HG03045 (cell line): ENCODE measurements at regions not wholly inside any gene's neighbourhood (a gene's known extent, or its start where the extent isn't known, plus 50 kb on each side); places are given as distances from the start of the nearest gene placed in this dataset.

Experiments used
- ATAC-seq: cut with Tn5 transposase; IDR thresholded peaks from one replicate; pipeline ENCODE4 v1.9.1; 2021; ENCODE audit warnings: mild to moderate bottlenecking, moderate library complexity; ENCODE audit not compliant: unreplicated experiment

DNA sequence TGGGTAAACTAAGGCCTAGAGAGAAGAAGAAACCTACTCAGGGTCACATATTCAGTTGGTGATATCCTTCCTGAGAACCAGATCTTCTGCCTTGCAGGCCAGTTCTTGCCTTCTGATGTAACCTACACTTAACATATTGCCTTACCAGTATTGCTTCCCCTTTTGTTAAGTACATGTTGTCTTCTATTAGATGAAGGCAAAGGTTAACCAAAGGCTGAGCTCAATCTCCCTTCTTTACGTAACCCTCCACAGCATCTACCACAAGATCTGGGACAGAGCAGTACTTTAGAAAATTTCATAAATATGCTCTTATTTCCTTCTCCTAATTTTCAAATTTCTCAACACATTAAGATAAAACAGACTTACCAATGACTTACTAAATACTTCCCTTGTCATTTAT is 474.4 kb downstream of the SH2D1A start:
- no peak for ATAC-seq

DNA sequence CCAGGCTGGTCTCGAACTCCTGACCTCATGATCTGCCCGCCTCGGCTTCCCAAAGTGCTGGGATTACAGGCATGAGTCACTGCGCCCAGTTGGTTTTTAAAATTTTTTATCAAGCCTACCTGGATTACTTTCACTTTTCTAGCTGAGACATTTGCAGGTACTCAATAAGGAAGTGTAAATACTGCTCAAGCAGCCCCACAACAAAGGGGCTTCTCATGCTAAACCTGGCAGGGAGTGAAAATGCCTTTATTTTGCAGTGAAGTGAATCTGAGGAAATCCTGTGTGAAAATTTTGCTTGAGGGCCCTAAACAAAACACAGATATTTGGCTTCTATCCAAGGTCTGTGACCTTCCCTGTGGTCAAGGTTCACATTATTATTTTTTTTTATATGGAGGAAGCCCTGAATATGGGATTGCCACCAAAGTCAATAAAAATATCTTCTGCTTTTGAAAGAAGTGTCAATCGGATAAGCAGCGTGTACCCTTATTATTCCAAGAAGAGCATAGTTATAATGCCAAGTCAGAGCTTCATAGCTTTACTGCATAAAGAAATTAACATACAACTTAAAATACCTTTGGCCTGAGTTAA is 481.0 kb downstream of the SH2D1A start:
- ATAC-seq, result no peak

DNA sequence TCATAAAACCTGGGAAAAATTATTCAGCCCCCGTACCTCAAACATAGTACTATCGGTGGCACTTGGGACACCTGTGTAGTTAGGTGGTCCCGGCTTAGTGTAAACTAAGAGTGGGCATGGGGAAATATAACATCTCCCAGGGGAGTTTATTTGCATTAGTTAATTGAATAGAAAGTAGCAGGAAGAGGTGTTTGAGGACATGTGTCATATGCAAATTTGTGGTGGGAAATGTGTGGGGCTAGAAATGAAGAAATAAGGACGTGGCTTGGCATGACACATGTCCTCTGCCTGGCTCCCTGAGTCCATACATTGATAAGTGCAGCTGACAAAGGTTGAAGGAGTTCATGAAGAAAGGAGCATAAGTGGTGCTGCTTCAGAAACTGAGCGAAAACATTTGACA is 483.6 kb downstream of the SH2D1A start:
- no peak for ATAC-seq

DNA sequence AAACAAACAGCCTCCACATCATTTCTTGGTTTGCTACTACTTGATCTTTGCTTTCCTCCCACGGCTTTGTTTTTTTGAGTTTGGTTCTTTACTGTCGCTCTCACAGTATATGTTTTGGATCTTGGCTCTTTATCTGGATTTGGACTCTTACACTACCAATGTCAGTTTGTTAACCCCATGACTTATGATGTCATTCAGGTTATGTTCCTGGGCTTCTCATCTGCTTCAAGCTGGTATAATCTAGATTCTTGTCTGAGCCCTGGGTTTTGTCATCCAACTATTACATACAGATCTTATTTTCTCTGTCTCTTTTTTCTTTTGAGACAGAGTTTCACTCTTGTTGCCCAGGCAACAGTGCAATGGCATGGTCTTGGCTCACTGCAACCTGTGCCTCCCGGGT is 482.9 kb upstream of the TEX13C start:
- ATAC-seq, result no peak

DNA sequence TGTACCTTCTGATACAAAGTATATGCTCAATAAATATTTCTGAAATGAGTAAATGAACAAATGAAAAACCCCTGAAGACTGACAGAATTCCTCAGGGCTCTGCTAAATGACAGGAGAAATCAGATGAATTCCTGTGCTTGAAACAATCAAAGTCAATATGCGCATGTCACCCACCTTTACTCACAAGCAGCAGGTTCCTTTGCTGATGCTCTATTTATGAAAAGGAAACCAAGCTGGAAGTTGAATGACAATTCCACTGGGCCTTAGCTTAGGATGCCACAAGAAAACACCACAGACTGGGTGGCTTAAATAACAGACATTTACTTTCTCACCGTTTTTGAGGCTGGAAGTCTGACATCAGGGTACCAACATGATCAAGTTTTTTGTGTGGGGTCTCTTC is 477.5 kb upstream of the TEX13C start:
- no peak for ATAC-seq

DNA sequence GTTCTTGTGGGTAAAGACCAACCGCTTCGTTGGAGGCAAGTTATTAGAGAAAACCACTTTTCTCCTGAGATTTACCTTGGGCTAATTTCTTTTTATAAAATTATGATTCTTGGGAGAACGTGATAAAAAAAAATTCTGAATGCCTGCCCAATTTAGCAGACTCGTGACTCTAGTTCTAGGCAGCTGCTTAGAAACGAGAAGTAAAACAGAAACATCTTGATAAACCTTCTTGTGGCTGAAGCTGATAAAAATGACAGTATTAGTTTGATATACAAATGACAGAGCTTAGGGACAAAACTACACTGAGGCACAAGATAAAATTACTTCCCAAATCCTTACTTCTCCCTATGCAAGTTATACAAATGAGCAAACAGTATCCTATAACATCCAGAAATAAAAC is 458.9 kb upstream of the TEX13C start:
- ATAC-seq, result no peak

DNA sequence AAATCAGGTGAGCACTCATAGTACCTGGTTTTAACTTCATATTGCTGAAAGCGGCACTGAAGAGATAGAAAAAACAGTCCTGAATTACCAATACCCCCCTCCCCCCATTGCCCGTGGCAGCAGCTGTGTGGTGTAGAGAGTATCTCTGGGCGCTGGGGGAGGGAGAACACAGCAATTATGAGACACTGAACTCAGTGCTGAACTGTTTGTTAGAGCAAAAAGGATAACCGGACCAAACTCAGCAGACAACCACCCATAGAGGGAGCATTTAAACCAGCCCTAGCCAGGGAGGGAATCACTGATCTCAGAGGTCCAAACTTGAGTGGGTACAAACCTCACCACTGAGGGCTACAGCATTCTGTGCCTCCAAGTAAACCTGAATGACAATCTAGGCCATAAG is 457.4 kb upstream of the TEX13C start:
- no peak for ATAC-seq

DNA sequence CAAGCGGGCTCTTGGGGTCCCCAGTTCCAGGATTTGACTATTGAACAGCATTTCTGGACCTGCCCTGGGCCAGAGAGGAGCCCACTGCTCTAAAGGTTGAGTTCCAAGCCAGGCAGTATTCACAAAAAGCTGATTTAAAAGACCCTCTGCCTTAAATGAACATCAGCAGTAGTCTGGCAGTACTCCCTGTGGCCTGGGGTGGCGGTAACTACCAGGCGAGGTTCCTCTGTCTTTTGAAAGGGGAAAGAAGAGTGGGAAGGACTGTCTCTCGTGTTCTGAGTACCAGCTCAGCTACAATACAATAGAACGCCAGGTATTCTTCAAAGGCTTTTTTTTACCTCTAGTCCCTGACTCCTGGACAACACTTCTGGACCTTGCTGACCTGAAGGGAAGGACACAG is 456.4 kb upstream of the TEX13C start:
- no peak for ATAC-seq

DNA sequence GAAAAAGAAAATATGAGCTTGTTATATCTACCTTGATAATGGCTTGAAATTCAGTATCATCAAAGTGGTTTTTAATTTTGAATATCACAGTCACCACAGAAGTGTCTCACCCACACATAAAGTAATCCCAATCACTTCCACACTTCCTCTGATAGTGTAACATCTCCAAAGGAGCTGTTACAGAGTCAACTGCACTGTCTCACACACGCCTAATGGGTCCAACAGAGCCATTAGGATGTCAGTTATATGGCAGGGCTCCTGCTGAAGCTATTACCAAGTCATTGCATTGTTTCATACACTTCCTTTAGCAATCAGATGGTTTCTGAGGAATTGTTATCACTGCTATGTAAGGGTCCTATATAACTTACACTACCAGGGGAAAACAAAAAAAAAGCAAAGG is 432.1 kb upstream of the TEX13C start:
- no peak for ATAC-seq

DNA sequence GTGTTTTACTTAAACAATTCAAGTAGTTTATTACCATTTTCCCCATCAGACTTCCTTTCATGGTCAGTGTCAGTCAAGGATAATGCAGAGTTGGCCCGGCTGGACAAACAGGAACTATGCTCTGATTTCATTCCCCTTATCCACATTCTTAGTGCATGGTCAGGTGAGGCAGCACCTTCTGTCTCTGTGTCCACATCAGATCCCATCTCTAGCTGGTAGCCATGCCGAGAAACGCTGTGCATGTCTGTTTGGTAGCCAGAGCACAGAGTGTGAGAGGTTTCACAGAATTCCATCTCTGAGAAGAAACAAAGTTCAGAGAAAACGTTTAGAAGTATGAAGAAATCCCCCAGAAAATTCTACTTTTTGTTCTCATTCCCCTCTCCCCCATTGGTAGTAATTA is 423.7 kb upstream of the TEX13C start:
- no peak for ATAC-seq

DNA sequence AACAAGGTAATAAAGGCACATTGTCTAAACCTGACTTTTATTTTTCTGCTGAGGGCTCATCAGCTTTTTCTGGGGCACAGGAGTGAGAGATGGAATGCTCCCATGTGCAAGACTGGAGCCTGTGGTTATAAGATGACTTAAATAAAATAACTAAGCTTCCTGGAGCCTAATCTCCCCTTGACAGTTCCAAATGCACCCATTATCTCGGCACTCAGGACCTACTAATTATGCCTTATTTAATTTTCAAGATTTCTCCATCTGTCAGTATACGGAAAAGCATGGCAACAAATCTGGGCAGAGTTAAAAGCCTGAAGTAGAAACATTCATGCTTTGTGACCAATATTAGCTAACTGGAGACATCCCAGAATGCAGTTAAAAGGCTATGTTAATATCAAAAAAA is 416.7 kb upstream of the TEX13C start:
- ATAC-seq, result no peak

DNA sequence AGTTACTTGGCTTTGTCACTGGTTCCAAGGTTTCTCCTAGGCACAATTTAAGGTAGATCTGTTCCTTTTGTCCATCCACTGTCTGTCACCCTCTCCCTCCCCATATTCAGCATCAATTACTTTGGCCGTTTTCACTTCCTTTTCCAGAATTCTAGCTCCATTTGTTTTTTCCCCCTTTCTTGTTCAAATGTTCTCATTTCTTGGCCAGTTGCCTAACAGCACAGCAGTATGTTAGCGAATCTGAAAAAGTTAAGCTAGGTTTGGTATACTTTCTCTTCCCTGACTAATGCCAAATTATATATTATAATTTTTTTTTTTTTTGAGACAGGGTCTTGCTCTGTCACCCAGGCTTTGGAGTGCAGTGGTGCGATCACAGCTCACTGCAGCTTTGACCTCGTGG is 409.1 kb upstream of the TEX13C start:
- ATAC-seq, result no peak

DNA sequence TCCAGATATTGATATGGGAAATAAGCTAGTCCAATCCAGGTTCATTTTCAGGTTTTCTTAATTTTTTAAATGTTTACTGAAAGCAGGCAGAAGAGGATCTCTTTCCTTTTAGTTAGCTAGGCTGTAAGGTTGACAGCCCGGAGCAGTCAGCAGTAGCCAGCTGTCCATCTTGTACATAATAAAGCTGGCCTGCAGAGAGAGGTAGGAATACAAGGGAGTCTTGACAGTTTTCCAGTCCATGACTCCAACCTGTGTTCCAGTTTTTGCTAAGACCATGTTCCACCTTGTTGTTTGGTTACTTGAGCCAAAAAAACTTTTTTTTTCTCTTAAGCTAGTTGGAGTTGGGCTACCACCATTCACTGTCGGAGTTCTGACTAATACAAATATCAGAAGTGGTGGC is 402.7 kb upstream of the TEX13C start:
- no peak for ATAC-seq

DNA sequence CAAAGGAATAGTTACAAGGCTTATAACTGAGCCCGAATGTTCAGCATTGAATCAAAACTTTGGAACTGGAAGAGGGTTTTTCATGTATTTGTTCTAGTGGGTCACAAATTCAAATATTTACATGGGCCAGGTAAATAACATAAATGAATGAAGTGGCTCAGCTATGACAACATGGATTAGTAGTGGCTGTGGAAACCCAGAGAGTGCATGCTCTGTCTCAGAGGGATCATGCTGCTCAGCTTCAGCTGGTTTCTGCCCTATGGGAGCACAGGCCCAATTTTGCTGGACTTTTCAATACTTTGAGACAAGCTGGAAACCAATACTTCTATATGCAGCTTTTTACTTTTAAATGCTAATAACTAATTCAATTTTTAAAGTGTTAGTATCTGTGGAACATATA is 394.0 kb upstream of the TEX13C start:
- ATAC-seq, result no peak

DNA sequence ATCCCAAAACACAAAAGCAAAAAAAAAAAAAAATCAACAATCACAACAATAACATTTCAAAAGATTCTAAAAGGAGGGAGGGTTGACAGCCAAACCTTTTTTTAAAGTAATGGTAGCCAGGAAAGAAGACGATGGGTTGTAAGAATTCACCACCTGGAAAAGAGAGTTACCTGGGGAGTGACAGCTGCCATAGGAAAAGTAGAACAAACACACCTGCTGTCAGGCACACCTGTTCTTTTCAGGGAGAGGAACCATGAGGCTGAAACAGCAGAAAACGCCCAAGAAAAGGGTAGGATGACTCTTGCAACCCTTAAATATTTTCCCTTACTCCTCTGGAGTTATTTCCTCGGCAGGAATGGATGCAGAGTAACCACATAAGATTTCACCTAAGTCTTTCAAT is 388.4 kb upstream of the TEX13C start:
- no peak for ATAC-seq

DNA sequence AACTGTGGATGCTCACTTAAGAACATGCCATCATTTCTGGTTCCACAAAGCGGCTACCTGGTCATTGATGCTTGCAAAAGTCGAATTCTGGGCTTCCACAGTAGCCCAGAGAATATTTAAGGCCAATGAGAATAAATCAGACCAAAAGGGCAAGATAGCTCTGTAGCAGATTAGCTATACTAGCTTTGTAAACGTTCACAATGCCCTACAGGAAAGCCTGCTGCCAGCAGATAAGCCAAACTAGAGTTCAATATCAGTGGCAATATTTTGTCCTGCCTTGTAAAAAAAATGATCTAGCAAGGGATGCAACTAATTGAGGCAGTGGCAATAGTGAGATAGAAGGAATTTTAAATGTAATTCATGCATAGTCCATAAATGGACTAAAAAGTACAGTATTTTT is 387.7 kb upstream of the TEX13C start:
- ATAC-seq, result no peak

DNA sequence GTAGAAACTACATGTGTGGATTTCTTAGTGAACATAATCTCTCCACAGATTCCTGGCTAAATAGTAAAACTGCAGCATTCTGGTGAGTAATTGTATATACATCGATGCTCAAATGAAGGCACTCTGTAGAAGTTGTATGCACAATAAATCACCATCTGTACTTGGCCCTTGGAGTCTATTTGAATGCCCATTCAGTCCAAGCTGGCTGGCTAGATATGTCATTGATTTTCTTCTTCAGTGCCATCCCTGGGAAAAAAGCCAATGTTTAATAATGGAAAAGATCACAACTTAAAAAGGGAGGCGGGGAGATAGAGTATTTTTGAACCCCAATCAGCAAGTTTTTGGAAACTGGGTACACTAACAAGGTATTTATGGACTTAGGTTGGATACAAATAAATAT is 381.0 kb upstream of the TEX13C start:
- no peak for ATAC-seq

DNA sequence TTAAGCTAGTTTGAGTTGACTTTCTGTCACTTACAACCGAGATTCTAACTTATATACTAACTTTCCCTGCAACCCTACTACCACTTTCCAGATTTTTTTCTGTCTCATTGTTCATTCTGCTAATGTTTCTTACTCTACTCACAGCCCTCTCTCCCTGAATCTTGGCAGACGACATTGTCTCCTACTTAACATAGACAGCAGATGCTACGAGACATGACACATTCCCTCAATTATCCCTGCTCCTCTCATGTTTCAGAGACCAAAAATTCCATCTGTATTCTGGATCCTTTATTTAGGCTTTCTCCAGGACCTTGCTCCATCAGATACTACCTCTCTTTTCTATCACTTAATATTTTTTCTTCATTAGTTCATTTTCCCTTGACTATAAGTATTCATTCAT is 379.1 kb upstream of the TEX13C start:
- no peak for ATAC-seq

DNA sequence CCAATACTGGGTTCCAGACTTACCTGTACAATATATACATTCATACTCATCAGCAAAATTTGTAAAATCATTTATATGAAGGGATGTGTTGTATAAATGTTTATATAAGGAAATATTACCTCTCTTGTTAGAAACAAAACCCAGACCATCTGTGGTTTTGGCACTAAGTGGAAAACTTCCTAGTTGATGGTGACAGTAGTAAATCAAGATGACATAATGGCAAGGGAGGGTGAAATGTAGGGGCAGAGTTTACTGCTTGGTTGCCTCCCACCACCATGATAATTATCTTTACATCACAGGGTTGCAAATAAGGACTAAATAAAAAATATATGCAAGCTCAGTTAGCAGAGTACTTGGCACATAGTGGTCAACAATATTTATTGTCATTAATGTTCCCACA is 365.3 kb upstream of the TEX13C start:
- ATAC-seq, result no peak

DNA sequence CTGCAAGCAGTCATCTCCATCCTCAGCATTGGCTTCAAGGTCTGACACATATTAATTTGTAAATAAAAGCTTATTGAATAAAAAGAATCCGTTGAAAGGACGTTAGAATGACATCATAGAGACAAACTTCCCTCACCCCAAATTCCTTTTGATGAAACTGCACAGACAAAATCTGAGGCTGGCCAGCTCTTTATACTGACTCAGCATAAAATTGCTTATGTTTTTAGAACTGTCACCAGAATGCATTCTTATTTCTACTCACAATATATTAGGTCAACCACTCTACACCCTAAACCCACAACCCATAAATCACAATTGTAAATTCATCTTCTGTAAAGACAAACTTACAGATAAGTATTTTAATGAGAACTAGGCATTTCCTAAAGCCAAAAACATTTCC is 359.2 kb upstream of the TEX13C start:
- ATAC-seq, result no peak

DNA sequence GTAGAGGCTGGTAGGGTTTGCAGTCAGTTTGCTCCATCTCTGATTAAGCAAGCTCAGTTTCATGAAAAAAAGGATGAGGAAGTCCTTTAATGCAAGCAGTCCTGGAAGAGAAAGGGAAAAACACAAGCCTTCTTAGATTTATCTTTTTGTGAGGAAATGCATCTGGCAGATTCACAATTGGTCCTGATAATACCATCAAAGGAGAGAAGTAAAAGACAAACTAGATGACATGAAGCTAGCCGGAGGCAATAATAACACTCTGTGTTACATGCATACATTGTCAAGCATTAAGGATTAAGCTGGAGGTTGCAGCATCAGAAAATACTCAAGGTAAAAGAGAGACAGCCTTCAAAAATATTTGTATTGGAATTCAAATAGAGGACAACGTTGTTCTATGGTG is 356.0 kb upstream of the TEX13C start, which contains the start of gene TENM1:
TSS of gene TENM1 (minus strand) at position 101 of the 400 bp plus-strand sequence.
- ATAC-seq, result no peak

DNA sequence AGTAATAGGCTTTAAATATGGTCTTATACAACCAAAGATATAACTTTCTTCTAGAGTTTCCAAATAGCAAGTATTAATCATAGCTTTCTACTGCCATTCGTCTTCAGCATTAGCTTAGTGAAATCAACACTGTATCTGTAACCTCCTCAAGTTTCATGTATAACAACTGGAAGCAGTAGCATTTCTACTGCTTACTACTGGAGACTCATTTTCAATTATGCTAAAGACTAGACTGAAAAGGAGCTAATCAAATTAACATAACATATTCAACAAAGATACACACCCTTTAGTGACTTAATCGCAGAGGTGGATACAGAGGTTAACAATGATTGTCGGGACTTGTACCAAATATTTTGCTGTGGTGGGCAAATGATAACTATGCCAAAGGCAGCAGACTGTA is 344.2 kb upstream of the TEX13C start:
- no peak for ATAC-seq

DNA sequence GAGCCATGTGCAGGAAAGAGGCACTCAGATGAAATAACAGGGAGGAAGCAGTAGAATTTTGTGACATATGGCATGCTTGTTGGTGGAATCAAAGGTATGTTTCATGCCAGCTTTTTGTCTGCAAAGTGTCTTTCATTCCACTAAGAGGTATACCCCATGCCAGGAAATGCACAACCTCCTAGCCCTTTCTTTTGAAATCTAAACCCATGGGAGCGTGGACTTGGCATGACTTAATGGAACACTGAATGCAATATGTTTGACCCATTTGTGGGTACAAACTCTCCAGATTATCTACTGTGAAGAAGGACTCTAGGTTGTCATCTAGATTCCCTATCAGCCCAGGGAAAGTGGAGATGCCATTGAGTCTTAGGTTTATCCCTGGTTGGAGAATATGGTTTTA is 338.3 kb upstream of the TEX13C start:
- no peak for ATAC-seq
